AG08396 (cell line): ENCODE measurements at regions not wholly inside any gene's neighbourhood (a gene's known extent, or its start where the extent isn't known, plus 50 kb on each side); places are given as distances from the start of the nearest gene placed in this dataset.
"Not testable (repeated sequence)": the region's sequence is repeated elsewhere in the genome, so short reads cannot be mapped to it uniquely, and the experiment has no call there.

ENCODE experiments used
- DNase-seq: peaks from one replicate; pipeline ENCODE4 v3.0.0; 2012; ENCODE audit warnings: low spot score, mixed read lengths

- DNase-seq: no peak
Observed at GRCh38 chr11:110347660-110348059, 51.2 kb upstream of the RDX start.

GRCh38 chr11:110349138-110349996, 53.0 kb upstream of the RDX start:
- DNase-seq: no peak

DNA sequence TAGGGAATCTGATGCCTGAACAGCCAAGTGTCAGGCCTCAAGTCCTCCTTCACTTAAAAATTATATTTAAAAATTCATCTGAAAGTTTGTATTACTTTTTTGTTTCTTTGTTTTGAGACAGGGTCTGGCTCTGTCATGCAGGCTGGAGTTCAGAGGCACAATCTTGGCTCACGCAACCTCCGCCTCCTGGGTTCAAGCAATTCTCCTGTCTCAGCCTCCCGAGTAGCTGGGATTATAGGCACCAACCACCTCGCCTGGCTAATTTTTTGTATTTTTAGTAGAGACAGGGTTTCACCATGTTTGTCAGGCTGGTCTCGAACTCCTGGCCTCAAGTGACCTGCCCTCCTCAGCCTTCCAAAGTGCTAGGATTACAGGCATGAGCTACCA, 53.6 kb upstream of the RDX start:
- DNase-seq: not testable (repeated sequence)

- DNase-seq: no peak
Observed at GRCh38 chr11:110355011-110355744, 58.8 kb upstream of the RDX start.

GRCh38 chr11:110356762-110357671, 60.6 kb upstream of the RDX start:
- DNase-seq: no peak

GRCh38 chr11:110358336-110358735, 61.9 kb upstream of the RDX start:
- no peak for DNase-seq

DNA sequence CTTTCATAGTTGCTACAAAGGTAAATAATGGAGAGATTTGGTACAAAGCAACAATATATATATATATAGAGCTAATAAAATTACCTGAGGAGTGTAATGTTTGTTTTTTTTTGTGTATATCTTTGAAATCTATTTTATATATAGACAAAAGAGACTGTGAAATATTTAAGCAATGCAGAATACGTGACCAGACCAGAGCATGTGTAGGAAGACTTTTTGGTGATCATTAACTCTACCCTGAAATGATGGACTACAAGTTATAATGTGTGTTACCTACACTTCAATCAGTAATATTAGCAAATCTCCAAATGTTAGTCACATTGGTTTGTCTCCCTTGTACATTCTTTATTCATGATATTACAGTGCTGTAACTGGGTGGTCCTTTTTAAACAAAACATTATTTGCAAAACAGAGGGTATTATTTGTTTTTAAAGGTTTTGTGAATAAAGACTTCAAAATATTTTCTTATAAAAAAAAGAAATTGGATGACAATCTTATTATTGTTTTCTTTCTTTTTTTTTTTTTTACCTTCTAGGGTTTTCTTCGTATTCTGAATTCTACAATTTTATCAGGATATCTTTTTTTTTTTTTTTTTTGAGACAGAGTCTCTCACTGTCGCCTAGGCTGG, 64.5 kb upstream of the RDX start:
- not testable (repeated sequence) for DNase-seq

DNA sequence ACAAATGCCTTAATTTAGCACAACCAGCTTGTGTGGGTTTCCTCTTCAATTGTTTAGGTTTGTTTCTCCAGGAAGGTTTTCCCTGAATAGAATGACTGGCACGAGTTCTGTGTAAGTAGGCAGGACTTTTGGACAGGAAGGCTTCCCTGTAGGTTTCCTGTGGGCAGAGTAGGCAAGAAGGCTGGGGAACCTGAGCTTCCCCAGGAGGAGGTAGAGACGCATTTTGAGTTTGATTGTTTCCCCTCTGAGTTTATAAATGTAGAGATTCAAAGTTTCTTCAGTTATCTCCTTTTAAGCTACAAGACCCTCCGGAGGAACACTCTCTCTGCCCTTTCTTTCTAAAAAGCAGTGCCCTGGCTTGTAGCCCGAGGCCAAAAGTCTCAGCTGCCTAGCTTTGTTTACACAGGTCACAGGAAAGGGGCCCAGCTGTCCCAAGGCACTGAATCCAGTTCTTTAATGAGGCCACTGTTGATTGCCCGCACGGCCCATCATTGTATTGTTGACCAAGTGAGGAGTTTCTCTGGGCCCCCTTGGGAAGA, 66.6 kb upstream of the RDX start:
- no peak for DNase-seq

- no peak for DNase-seq
Observed at GRCh38 chr11:110366291-110366690, 63.5 kb upstream of the FDX1 start.

DNA sequence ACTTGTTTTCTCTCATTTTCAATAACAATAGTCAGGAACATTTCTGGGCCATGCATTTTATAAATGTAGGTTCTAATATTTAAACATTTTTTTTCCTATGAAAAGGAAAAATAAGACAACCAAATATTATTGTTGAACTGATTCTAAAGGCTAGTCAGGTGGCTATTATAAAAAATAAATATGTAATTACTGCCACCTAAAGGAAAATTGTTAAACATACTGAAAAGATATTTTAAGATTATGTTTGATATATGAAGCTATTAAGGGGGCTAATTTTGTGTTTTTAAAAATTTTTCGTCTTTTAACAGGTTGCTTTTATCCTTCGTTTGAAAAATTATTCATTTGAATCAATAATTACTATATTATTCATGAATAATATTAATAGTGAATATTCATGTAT, 62.2 kb upstream of the FDX1 start:
- DNase-seq: no peak

- no peak for DNase-seq
Observed at GRCh38 chr11:110371084-110371483, 58.7 kb upstream of the FDX1 start.

GRCh38 chr11:110373051-110373702, 56.6 kb upstream of the FDX1 start:
- no peak for DNase-seq

DNA sequence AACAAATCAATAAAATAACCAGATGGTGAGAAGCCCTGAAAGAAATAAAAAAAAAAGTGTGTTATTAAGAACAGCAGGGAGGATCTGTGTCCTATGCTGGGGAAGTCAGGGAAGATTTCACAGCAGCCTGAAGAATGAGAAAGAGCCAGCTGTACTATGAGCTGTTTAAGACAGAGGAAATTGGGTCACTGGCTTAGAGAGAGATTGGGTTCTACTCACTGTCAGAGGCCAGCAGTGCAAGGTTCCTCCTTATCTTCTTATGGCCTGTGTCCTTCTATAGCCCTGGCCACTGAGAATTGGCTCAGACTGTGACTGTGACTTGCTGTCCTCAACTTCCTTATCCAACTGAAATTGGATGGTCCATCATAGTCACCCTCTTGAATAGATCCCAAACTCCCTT, 54.8 kb upstream of the FDX1 start:
- no peak for DNase-seq

GRCh38 chr11:110375351-110375750, 54.4 kb upstream of the FDX1 start:
- no peak for DNase-seq

GRCh38 chr11:110376021-110376420, 53.7 kb upstream of the FDX1 start:
- no peak for DNase-seq

DNA sequence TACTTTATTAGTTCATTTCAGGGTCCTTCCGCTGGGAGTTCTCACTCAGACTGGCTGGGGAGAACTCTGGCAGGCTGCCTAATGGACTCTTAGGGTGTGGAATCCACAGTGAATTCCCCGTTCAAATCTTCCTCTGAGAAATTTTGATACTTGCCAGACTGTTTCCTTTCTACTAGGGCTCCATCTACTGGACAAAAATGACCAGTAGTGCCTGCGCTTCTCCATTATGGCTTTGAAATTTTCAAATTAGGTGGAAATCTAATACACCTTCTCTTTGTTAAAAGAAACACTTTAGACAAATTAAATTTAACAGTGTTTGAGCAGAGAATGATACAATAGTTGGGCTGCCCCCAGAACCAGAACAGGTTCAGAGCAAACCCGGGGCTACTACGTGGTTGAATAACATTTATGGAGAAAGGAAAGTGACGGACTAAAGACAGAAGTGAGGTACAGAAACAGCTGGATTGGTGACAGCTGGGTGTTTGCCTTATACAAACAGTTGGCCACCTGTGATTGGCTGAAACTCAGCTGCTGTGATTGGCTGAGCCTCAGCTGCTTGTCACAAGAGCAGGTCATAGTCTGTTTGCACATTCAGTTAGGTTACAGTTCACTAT, 52.9 kb upstream of the FDX1 start:
- peak; percentile 64 for DNase-seq

- no peak for DNase-seq
Observed at GRCh38 chr11:110377434-110377833, 52.3 kb upstream of the FDX1 start.

- DNase-seq: no peak
Observed at GRCh38 chr11:110379261-110379660, 50.5 kb upstream of the FDX1 start.

- DNase-seq: no peak
Observed at GRCh38 chr11:110379936-110380335, 49.8 kb upstream of the FDX1 start.
